H1 (cell line): ENCODE measurements at regions not wholly inside any gene's neighbourhood (a gene's known extent, or its start where the extent isn't known, plus 50 kb on each side); places are given as distances from the start of the nearest gene placed in this dataset.

Experiments used
- CBX5 ChIP-seq: fragments of 300-800, 300-1000 bp; sonication (generic); IDR thresholded peaks from 2 replicates; pipeline ENCODE4 v1.7.1; 2016; ENCODE audit warnings: antibody characterized with exemption, low read length, low read depth
- GTF2F1 ChIP-seq: IDR thresholded peaks from 2 replicates; pipeline ENCODE4 v1.6.1; 2012; ENCODE audit warnings: low read depth, low read length, improper control_type of control experiment, borderline replicate concordance
- POLR2A ChIP-seq, 2 experiments: IDR thresholded peaks; 1 replicate in 1 of 2; 2 replicates in 1 of 2; pipeline ENCODE4 v1.6.1; 2011; ENCODE audit warnings: low read depth in 2 of 2, low read length in 2 of 2, mild to moderate bottlenecking in 2 of 2; ENCODE audit errors: control extremely low read depth in 1 of 2
- POLR2AphosphoS5 ChIP-seq: IDR thresholded peaks from 2 replicates; pipeline ENCODE4 v1.6.1; 2011; ENCODE audit warnings: low read depth, low read length
- TBP ChIP-seq: IDR thresholded peaks from 2 replicates; pipeline ENCODE4 v1.6.1; 2011; ENCODE audit warnings: low read depth, low read length, improper control_type of control experiment

DNA sequence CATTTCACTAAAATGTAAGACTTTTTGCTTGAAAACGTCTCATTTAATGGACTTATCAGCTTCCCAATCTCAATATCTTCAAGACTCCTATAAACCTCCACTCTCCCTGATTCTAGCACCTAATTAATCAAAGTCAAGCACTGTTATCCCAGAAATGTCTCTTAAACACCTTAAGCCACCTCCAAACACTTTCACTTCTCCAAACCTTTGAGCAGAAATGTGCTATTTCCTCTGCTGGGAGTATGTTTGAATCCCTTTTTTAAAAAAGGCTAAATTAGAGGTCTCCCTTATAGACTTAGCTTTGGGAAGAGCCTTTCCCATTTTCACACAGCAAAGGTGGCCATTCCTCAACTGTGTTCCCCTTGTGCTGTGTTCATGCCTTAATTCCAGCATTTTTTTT, 146.2 kb upstream of the SYN3 start (continued):
- TF ChIP-seq POLR2AphosphoS5 (no peak), CBX5 (no peak), TBP (no peak), POLR2A (IDR thresholded peaks at IDR 0.05; ENCODE audit: control extremely low read depth in 1 of 2, low read depth in 2 of 2, low read length in 2 of 2) (no peak), GTF2F1 (no peak)
- TF ChIP-seq, all 59 proteins: peak for 0
